ENCODE measurements at regions not wholly inside any gene's neighbourhood (a gene's known extent, or its start where the extent isn't known, plus 50 kb on each side); places are given as distances from the start of the nearest gene placed in this dataset.

- TF ChIP-seq CTCF (conservative IDR thresholded peaks at IDR 0.05) (no peak), ZFX (IDR thresholded peaks at IDR 0.05) (no peak)
Measured at GRCh38 chr6:165829376-165829775, 166.3 kb upstream of the PDE10A start.
